Astrocyte of the hippocampus (primary cell): ENCODE measurements at regions not wholly inside any gene's neighbourhood (a gene's known extent, or its start where the extent isn't known, plus 50 kb on each side); places are given as distances from the start of the nearest gene placed in this dataset.
"Not testable (repeated sequence)": the region's sequence is repeated elsewhere in the genome, so short reads cannot be mapped to it uniquely, and the experiment has no call there.

Source experiments
- DNase-seq: peaks from one replicate; pipeline ENCODE4 v3.0.0; 2011; ENCODE audit warnings: low read depth, low spot score

GRCh38 chr4:174400603-174401302, 117.0 kb downstream of the CEP44 start:
- not testable (repeated sequence) for DNase-seq

GRCh38 chr4:174398728-174399127, 115.0 kb downstream of the CEP44 start:
- no peak for DNase-seq

GRCh38 chr4:174397366-174398155, 113.8 kb downstream of the CEP44 start:
- no peak for DNase-seq

- no peak for DNase-seq
Measured at GRCh38 chr4:174396599-174397110, 112.9 kb downstream of the CEP44 start.

GRCh38 chr4:174394915-174395314, 111.2 kb downstream of the CEP44 start:
- peak; percentile 18 for DNase-seq

GRCh38 chr4:174389439-174389838, 105.7 kb downstream of the CEP44 start:
- no peak for DNase-seq

- no peak for DNase-seq
Measured at GRCh38 chr4:174388461-174389145, 104.9 kb downstream of the CEP44 start.

GRCh38 chr4:174387721-174388120, 104.0 kb downstream of the CEP44 start:
- no peak for DNase-seq

GRCh38 chr4:174387143-174387542, 103.4 kb downstream of the CEP44 start:
- DNase-seq, result no peak

GRCh38 chr4:174383783-174384182, 100.1 kb downstream of the CEP44 start:
- DNase-seq, result no peak

GRCh38 chr4:174382938-174383605, 99.4 kb downstream of the CEP44 start:
- DNase-seq, result not testable (repeated sequence)
